DOHH2 (cell line): ENCODE measurements at regions not wholly inside any gene's neighbourhood (a gene's known extent, or its start where the extent isn't known, plus 50 kb on each side); places are given as distances from the start of the nearest gene placed in this dataset.

Experiments
- H3F3A ChIP-seq: fragments of 200-600 bp; sonication (generic), shearing (Covaris generic); 2 replicates; pipeline ENCODE4 v1.6.0; 2016; ENCODE audit warnings: antibody characterized with exemption, mild to moderate bottlenecking; ENCODE audit not compliant: control insufficient read depth, insufficient read depth
- H3K27ac ChIP-seq: fragments of 200-600 bp; sonication (generic); 2 replicates; pipeline ENCODE4 v1.5.1; 2014; ENCODE audit warnings: low read depth, mild to moderate bottlenecking, low read length, moderate library complexity
- H3K27me3 ChIP-seq: fragments of 200-600 bp; sonication (generic); 2 replicates; pipeline ENCODE4 v1.6.1; 2014; ENCODE audit warnings: mild to moderate bottlenecking, low read length, mixed read lengths; ENCODE audit not compliant: control insufficient read depth
- H3K36me3 ChIP-seq: fragments of 200-600 bp; sonication (generic); 2 replicates; pipeline ENCODE4 v1.6.1; 2014; ENCODE audit warnings: mild to moderate bottlenecking, low read length, moderate library complexity, mixed read lengths; ENCODE audit not compliant: control insufficient read depth
- H3K4me1 ChIP-seq: fragments of 200-600 bp; sonication (generic); 2 replicates; pipeline ENCODE4 v1.6.1; 2014; ENCODE audit warnings: mild to moderate bottlenecking, low read length, mixed read lengths; ENCODE audit not compliant: control insufficient read depth
- H3K4me2 ChIP-seq: fragments of 200-600 bp; sonication (generic); 2 replicates; pipeline ENCODE4 v1.6.0; 2014; ENCODE audit warnings: mild to moderate bottlenecking, low read length, moderate library complexity
- H3K4me3 ChIP-seq: fragments of 200-600 bp; sonication (generic); 2 replicates; pipeline ENCODE4 v1.5.1; 2014; ENCODE audit warnings: mild to moderate bottlenecking, low read length, mixed read lengths
- H3K79me2 ChIP-seq: fragments of 200-600 bp; sonication (generic); 2 replicates; pipeline ENCODE4 v1.6.1; 2014; ENCODE audit warnings: mild to moderate bottlenecking, low read length, mixed read lengths; ENCODE audit not compliant: control insufficient read depth
- H3K9me2 ChIP-seq: fragments of 200-600 bp; sonication (generic); replicated peaks from 2 replicates; pipeline ENCODE4 v1.6.1; 2014; ENCODE audit warnings: mild to moderate bottlenecking, low read length, mixed read lengths; ENCODE audit not compliant: control insufficient read depth
- H3K9me3 ChIP-seq: fragments of 200-600 bp; sonication (generic); 2 replicates; pipeline ENCODE4 v1.6.1; 2014; ENCODE audit warnings: antibody characterized with exemption, low read length, mixed read lengths; ENCODE audit not compliant: control insufficient read depth, insufficient read depth
- H4K20me1 ChIP-seq: fragments of 200-600 bp; sonication (generic); 2 replicates; pipeline ENCODE4 v1.6.0; 2014; ENCODE audit warnings: low read depth, mild to moderate bottlenecking, antibody characterized with exemption, low read length, moderate library complexity; ENCODE audit not compliant: control insufficient read depth, insufficient read depth
- EZH2phosphoT487 ChIP-seq: fragments of 200-600 bp; sonication (generic); IDR thresholded peaks from 2 replicates; pipeline ENCODE4 v1.6.1; 2017; ENCODE audit warnings: borderline replicate concordance, mild to moderate bottlenecking, antibody characterized with exemption, low read length, moderate library complexity, mixed read lengths
- TF ChIP-seq, protein P1 (sequence below): fragments of 200-600 bp; sonication (generic); IDR thresholded peaks from one replicate; pipeline ENCODE4 v1.5.1; 2014; ENCODE audit warnings: antibody characterized with exemption, mild to moderate bottlenecking, low read depth, low read length; ENCODE audit not compliant: poor library complexity, severe bottlenecking

DNA sequence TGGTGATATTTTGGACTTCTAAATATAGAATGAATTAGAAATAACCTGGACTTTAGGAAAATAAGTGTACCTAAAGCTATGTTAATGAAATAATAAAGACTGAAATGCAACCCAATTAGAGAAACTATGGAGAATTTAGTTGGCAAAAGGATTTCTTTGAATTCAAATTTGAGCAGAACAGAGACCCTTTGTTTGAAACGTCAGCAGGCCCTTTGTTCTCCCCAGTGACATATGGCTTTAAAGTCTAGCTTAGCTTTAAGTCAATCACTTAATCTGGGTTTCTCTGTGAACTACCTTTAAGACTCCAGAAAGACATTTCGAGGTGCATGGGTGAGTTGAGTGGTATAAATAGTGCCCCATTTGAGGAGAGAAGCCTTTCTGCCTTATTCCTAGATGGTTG lies 130.5 kb upstream of the CREB1 start:
- no peaks in the 10 kb centered on the region for H3K9me2 ChIP-seq
- no peaks in the 10 kb centered on the region for H3K27me3 ChIP-seq
- no peak overlapping the region for H3K4me2 ChIP-seq
- no peaks in the 10 kb centered on the region for H4K20me1 ChIP-seq
- no peaks in the 10 kb centered on the region for H3K79me2 ChIP-seq
- no peaks in the 10 kb centered on the region for H3F3A ChIP-seq
- TF ChIP-seq EZH2phosphoT487: no peak
- TF ChIP-seq, protein P1, sequence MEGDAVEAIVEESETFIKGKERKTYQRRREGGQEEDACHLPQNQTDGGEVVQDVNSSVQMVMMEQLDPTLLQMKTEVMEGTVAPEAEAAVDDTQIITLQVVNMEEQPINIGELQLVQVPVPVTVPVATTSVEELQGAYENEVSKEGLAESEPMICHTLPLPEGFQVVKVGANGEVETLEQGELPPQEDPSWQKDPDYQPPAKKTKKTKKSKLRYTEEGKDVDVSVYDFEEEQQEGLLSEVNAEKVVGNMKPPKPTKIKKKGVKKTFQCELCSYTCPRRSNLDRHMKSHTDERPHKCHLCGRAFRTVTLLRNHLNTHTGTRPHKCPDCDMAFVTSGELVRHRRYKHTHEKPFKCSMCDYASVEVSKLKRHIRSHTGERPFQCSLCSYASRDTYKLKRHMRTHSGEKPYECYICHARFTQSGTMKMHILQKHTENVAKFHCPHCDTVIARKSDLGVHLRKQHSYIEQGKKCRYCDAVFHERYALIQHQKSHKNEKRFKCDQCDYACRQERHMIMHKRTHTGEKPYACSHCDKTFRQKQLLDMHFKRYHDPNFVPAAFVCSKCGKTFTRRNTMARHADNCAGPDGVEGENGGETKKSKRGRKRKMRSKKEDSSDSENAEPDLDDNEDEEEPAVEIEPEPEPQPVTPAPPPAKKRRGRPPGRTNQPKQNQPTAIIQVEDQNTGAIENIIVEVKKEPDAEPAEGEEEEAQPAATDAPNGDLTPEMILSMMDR: no peak
- no peak overlapping the region for H3K4me3 ChIP-seq
- H3K36me3 ChIP-seq: no peaks in the 10 kb centered on the region
- no peaks in the 10 kb centered on the region for H3K4me1 ChIP-seq
- no peak overlapping the region for H3K27ac ChIP-seq
- no peaks in the 10 kb centered on the region for H3K9me3 ChIP-seq

DNA sequence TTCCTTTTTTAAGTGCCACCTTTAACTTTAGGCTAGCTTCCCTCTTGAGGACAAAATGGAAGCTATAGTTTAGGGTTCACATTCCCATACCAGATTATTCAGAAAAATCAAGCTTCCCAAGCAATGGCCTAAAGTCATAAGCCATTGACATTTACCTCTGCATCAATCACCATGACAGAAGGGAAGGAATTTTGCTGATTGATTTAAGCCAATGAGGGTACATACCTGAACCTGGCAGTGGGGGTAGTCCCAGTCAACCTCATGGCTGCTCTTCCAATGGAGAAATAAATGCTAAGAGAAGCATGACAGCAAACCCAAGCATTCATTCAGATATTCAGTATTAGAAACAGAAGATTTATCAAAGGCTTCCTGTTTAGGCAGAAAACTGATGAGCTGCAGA lies 128.4 kb upstream of the CREB1 start:
- Histone ChIP-seq H3K9me2 (no peaks in the 10 kb centered on the region), H3K4me1 (no peaks in the 10 kb centered on the region), H3K79me2 (no peaks in the 10 kb centered on the region), H4K20me1 (no peaks in the 10 kb centered on the region), H3K4me2 (no peak overlapping the region), H3K4me3 (no peak overlapping the region), H3F3A (no peaks in the 10 kb centered on the region), H3K36me3 (no peaks in the 10 kb centered on the region), H3K9me3 (no peaks in the 10 kb centered on the region), H3K27me3 (no peaks in the 10 kb centered on the region), H3K27ac (no peak overlapping the region)
- no peak for TF ChIP-seq EZH2phosphoT487
- TF ChIP-seq, protein P1: no peak

DNA sequence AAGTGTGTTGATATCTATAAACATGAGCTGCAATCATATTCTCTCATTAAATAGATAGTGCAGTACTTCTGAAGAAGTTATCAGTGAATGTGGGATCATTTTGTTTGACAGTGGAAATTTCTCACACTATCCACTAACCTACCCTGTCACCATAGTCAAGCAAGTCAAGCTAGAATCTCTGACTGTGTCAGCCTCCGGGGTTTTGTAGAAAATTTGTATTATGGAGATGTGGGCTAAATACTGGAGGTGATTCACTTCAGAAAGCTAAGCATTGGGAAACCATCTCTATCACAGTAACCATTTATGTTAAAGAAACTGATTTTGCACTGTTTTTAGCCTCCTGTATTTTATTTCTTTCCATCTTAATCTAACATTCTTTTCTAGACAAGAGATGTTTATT lies 126.6 kb upstream of the CREB1 start:
- no peaks in the 10 kb centered on the region for H3K4me1 ChIP-seq
- no peaks in the 10 kb centered on the region for H3K27me3 ChIP-seq
- no peaks in the 10 kb centered on the region for H3K9me2 ChIP-seq
- TF ChIP-seq, protein P1: no peak
- TF ChIP-seq EZH2phosphoT487: no peak
- H3K27ac ChIP-seq: no peak overlapping the region
- H3K36me3 ChIP-seq: no peaks in the 10 kb centered on the region
- no peaks in the 10 kb centered on the region for H3K9me3 ChIP-seq
- no peak overlapping the region for H3K4me3 ChIP-seq
- H3F3A ChIP-seq: no peaks in the 10 kb centered on the region
- no peak overlapping the region for H3K4me2 ChIP-seq
- no peaks in the 10 kb centered on the region for H4K20me1 ChIP-seq
- no peaks in the 10 kb centered on the region for H3K79me2 ChIP-seq

- Histone ChIP-seq H3K9me2 (no peaks in the 10 kb centered on the region), H3K27me3 (no peaks in the 10 kb centered on the region), H3F3A (no peaks in the 10 kb centered on the region), H3K9me3 (no peaks in the 10 kb centered on the region), H3K4me3 (no peak overlapping the region), H3K4me1 (no peaks in the 10 kb centered on the region), H4K20me1 (no peaks in the 10 kb centered on the region), H3K27ac (no peak overlapping the region), H3K36me3 (no peaks in the 10 kb centered on the region), H3K79me2 (no peaks in the 10 kb centered on the region), H3K4me2 (no peak overlapping the region)
- TF ChIP-seq EZH2phosphoT487: no peak
- TF ChIP-seq, protein P1: no peak
These were observed 125.8 kb upstream of the CREB1 start for GRCh38 chr2:207403950-207404349.
